ENCODE measurements at regions not wholly inside any gene's neighbourhood (a gene's known extent, or its start where the extent isn't known, plus 50 kb on each side); places are given as distances from the start of the nearest gene placed in this dataset.
"Not testable (repeated sequence)": the region's sequence is repeated elsewhere in the genome, so short reads cannot be mapped to it uniquely, and the experiment has no call there.

- H3K36me3 Mint-ChIP-seq; H3K4me1 Mint-ChIP-seq (ENCODE audit: unreplicated experiment); H3K27me3 Mint-ChIP-seq; H3K4me3 Mint-ChIP-seq; H3K27ac Mint-ChIP-seq; DNase-seq (ENCODE audit: extremely low spot score, unreplicated experiment): not testable (repeated sequence)
- H3K9me3 Mint-ChIP-seq, result peaks cover 44% of the 10 kb centered on the region
Observed at GRCh38 chr22:11611280-11611679, 3916.7 kb upstream of the OR11H1 start.

GRCh38 chr22:11611876-11612275 is 3916.1 kb upstream of the OR11H1 start:
- H3K27me3 Mint-ChIP-seq; H3K36me3 Mint-ChIP-seq; DNase-seq (ENCODE audit: extremely low spot score, unreplicated experiment); H3K27ac Mint-ChIP-seq; H3K4me1 Mint-ChIP-seq (ENCODE audit: unreplicated experiment); H3K4me3 Mint-ChIP-seq: not testable (repeated sequence)
- peaks cover 45% of the 10 kb centered on the region for H3K9me3 Mint-ChIP-seq

GRCh38 chr22:11613081-11613897 is 3914.7 kb upstream of the OR11H1 start:
- DNase-seq (ENCODE audit: extremely low spot score, unreplicated experiment); H3K27ac Mint-ChIP-seq; H3K27me3 Mint-ChIP-seq; H3K4me3 Mint-ChIP-seq; H3K4me1 Mint-ChIP-seq (ENCODE audit: unreplicated experiment); H3K36me3 Mint-ChIP-seq: not testable (repeated sequence)
- peaks cover 48% of the 10 kb centered on the region for H3K9me3 Mint-ChIP-seq

GRCh38 chr22:11613898-11614755 is 3913.9 kb upstream of the OR11H1 start:
- Mint-ChIP-seq H3K27ac (no peak overlapping the region), H3K36me3 (peaks cover 3% of the 10 kb centered on the region), H3K9me3 (peaks cover 47% of the 10 kb centered on the region), H3K4me1 (ENCODE audit: unreplicated experiment) (no peaks in the 10 kb centered on the region), H3K27me3 (no peaks in the 10 kb centered on the region), H3K4me3 (no peak overlapping the region)
- no peak for DNase-seq (ENCODE audit: extremely low spot score, unreplicated experiment)
- TF ChIP-seq CTCF (conservative IDR thresholded peaks at IDR 0.05), result no peak

- not testable (repeated sequence) for DNase-seq (ENCODE audit: extremely low spot score, unreplicated experiment); H3K27ac Mint-ChIP-seq; H3K4me3 Mint-ChIP-seq; H3K4me1 Mint-ChIP-seq (ENCODE audit: unreplicated experiment); H3K27me3 Mint-ChIP-seq; H3K36me3 Mint-ChIP-seq
- H3K9me3 Mint-ChIP-seq, result peaks cover 52% of the 10 kb centered on the region
Observed at GRCh38 chr22:11614798-11615433, 3913.1 kb upstream of the OR11H1 start.

- DNase-seq (ENCODE audit: extremely low spot score, unreplicated experiment), result no peak
- Mint-ChIP-seq H3K27ac (no peak overlapping the region), H3K27me3 (no peaks in the 10 kb centered on the region), H3K36me3 (peaks cover 6% of the 10 kb centered on the region), H3K4me3 (no peak overlapping the region), H3K4me1 (ENCODE audit: unreplicated experiment) (no peaks in the 10 kb centered on the region), H3K9me3 (peaks cover 49% of the 10 kb centered on the region)
- no peak for TF ChIP-seq CTCF (conservative IDR thresholded peaks at IDR 0.05)
Observed at GRCh38 chr22:11616811-11617210, 3911.2 kb upstream of the OR11H1 start.

GRCh38 chr22:11618322-11618662 is 3909.7 kb upstream of the OR11H1 start:
- not testable (repeated sequence) for DNase-seq (ENCODE audit: extremely low spot score, unreplicated experiment); H3K27ac Mint-ChIP-seq; H3K36me3 Mint-ChIP-seq; H3K4me3 Mint-ChIP-seq; H3K27me3 Mint-ChIP-seq; H3K4me1 Mint-ChIP-seq (ENCODE audit: unreplicated experiment)
- peaks cover 43% of the 10 kb centered on the region for H3K9me3 Mint-ChIP-seq

GRCh38 chr22:11618688-11619087 is 3909.3 kb upstream of the OR11H1 start:
- peaks cover 43% of the 10 kb centered on the region for H3K9me3 Mint-ChIP-seq
- not testable (repeated sequence) for H3K4me1 Mint-ChIP-seq (ENCODE audit: unreplicated experiment); H3K27me3 Mint-ChIP-seq; H3K4me3 Mint-ChIP-seq; H3K36me3 Mint-ChIP-seq; DNase-seq (ENCODE audit: extremely low spot score, unreplicated experiment); H3K27ac Mint-ChIP-seq

- not testable (repeated sequence) for DNase-seq (ENCODE audit: extremely low spot score, unreplicated experiment)
- peaks cover 34% of the 10 kb centered on the region for H3K9me3 Mint-ChIP-seq
Observed at GRCh38 chr22:11620921-11621762, 3906.8 kb upstream of the OR11H1 start.

GRCh38 chr22:11622774-11623173 is 3905.2 kb upstream of the OR11H1 start:
- H3K36me3 Mint-ChIP-seq; H3K27ac Mint-ChIP-seq; H3K4me1 Mint-ChIP-seq (ENCODE audit: unreplicated experiment); H3K4me3 Mint-ChIP-seq; DNase-seq (ENCODE audit: extremely low spot score, unreplicated experiment); H3K27me3 Mint-ChIP-seq: not testable (repeated sequence)
- peaks cover 27% of the 10 kb centered on the region for H3K9me3 Mint-ChIP-seq

More at GRCh38 chr22:11620921-11621762, 3906.8 kb upstream of the OR11H1 start:
- not testable (repeated sequence) for H3K4me1 Mint-ChIP-seq (ENCODE audit: unreplicated experiment); H3K27ac Mint-ChIP-seq; H3K27me3 Mint-ChIP-seq; H3K4me3 Mint-ChIP-seq; H3K36me3 Mint-ChIP-seq
